ENCODE measurements at regions not wholly inside any gene's neighbourhood (a gene's known extent, or its start where the extent isn't known, plus 50 kb on each side); places are given as distances from the start of the nearest gene placed in this dataset.

- Histone ChIP-seq H3K36me3 (ENCODE audit: control insufficient read depth, insufficient read depth, low read length) (no peaks in the 10 kb centered on the region), H3K27ac (ENCODE audit: low read length) (no peak overlapping the region), H3K27me3 (ENCODE audit: control insufficient read depth, insufficient read depth, low read length) (no peaks in the 10 kb centered on the region), H3K4me1 (ENCODE audit: control insufficient read depth, insufficient read depth, low read length) (no peaks in the 10 kb centered on the region), H3K9me3 (ENCODE audit: control insufficient read depth, insufficient read depth, low read depth, low read length) (no peaks in the 10 kb centered on the region), H3K4me3 (ENCODE audit: low read depth in 2 of 2, low read length in 2 of 2) (no peak overlapping the region)
- BruUV-seq (replicated peaks), result no TSS peak
- intact Hi-C loops (cut with micrococcal nuclease; ENCODE audit: unreplicated experiment) (no loop called here), in situ Hi-C loops (cut with HindIII; ENCODE audit: low pct_unique_long_range_greater_than_20kb, low sequenced_read_pairs) (no loop called here)
- POLR2A ChIA-PET, result interaction anchor here (0.7 kb wide), 1 partner anchor 270 kb away, joined by 3 read pairs; no protein-coding TSS in a partner anchor
- CTCF ChIA-PET, result no interaction called here
- no peak for ATAC-seq
- no peak for DNase-seq (ENCODE audit: low read depth, low spot score)
- TF ChIP-seq, protein P1, sequence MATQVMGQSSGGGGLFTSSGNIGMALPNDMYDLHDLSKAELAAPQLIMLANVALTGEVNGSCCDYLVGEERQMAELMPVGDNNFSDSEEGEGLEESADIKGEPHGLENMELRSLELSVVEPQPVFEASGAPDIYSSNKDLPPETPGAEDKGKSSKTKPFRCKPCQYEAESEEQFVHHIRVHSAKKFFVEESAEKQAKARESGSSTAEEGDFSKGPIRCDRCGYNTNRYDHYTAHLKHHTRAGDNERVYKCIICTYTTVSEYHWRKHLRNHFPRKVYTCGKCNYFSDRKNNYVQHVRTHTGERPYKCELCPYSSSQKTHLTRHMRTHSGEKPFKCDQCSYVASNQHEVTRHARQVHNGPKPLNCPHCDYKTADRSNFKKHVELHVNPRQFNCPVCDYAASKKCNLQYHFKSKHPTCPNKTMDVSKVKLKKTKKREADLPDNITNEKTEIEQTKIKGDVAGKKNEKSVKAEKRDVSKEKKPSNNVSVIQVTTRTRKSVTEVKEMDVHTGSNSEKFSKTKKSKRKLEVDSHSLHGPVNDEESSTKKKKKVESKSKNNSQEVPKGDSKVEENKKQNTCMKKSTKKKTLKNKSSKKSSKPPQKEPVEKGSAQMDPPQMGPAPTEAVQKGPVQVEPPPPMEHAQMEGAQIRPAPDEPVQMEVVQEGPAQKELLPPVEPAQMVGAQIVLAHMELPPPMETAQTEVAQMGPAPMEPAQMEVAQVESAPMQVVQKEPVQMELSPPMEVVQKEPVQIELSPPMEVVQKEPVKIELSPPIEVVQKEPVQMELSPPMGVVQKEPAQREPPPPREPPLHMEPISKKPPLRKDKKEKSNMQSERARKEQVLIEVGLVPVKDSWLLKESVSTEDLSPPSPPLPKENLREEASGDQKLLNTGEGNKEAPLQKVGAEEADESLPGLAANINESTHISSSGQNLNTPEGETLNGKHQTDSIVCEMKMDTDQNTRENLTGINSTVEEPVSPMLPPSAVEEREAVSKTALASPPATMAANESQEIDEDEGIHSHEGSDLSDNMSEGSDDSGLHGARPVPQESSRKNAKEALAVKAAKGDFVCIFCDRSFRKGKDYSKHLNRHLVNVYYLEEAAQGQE (IDR thresholded peaks at IDR 0.05; ENCODE audit: insufficient read depth in 1 of 2, low read depth in 2 of 2, low read length in 1 of 2), result no peak
Measured at GRCh38 chr20:54321352-54322087, 113.6 kb downstream of the PFDN4 start.

GRCh38 chr20:54323227-54323734 is 115.4 kb downstream of the PFDN4 start:
- no peaks in the 10 kb centered on the region for H3K4me1 ChIP-seq (ENCODE audit: control insufficient read depth, insufficient read depth, low read length)
- no peaks in the 10 kb centered on the region for H3K36me3 ChIP-seq (ENCODE audit: control insufficient read depth, insufficient read depth, low read length)
- ChIA-PET CTCF (no interaction called here), POLR2A (no interaction called here)
- DNase-seq (ENCODE audit: low read depth, low spot score) (no peak), ATAC-seq (no peak)
- no peak for TF ChIP-seq SIN3A (IDR thresholded peaks at IDR 0.05; ENCODE audit: borderline replicate concordance, insufficient read depth, low read depth, low read length)
- TF ChIP-seq, protein P1 (IDR thresholded peaks at IDR 0.05; ENCODE audit: insufficient read depth in 1 of 2, low read depth in 2 of 2, low read length in 1 of 2), result no peak
- TF ChIP-seq TCF7L2 (IDR thresholded peaks at IDR 0.05; ENCODE audit: low read depth, low read length), result no peak
- BruUV-seq (replicated peaks), result no TSS peak
- in situ Hi-C loops (cut with HindIII; ENCODE audit: low pct_unique_long_range_greater_than_20kb, low sequenced_read_pairs) (no loop called here), intact Hi-C loops (cut with micrococcal nuclease; ENCODE audit: unreplicated experiment) (no loop called here)
- H3K27me3 ChIP-seq (ENCODE audit: control insufficient read depth, insufficient read depth, low read length), result no peaks in the 10 kb centered on the region
- H3K4me3 ChIP-seq (ENCODE audit: low read depth in 2 of 2, low read length in 2 of 2), result no peak overlapping the region
- no peaks in the 10 kb centered on the region for H3K9me3 ChIP-seq (ENCODE audit: control insufficient read depth, insufficient read depth, low read depth, low read length)
- H3K27ac ChIP-seq (ENCODE audit: low read length), result no peak overlapping the region

DNA sequence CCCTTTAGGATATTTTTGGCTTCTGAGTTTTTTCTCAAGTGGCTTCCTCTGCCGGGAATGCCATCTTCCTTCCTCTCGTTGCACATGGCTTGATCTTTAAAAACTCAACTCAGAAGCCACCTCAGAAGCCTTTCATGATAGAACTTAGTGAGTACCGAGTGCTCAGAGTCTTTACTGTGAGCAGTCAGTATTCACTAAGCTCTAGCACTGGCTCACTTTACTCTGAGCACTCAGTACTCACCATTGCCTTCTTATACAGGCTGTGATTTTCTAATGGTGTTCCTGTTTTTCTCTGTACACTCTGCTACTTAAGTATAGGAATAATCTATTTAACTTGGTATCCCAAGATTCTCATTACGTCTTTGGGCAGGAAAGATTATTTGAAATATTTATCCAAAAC is 116.2 kb downstream of the PFDN4 start:
- intact Hi-C loops (cut with micrococcal nuclease; ENCODE audit: unreplicated experiment), result no loop called here
- Histone ChIP-seq H3K4me1 (ENCODE audit: control insufficient read depth, insufficient read depth, low read length) (no peaks in the 10 kb centered on the region), H3K36me3 (ENCODE audit: control insufficient read depth, insufficient read depth, low read length) (no peaks in the 10 kb centered on the region), H3K4me3 (ENCODE audit: low read depth in 2 of 2, low read length in 2 of 2) (no peak overlapping the region), H3K9me3 (ENCODE audit: control insufficient read depth, insufficient read depth, low read depth, low read length) (no peaks in the 10 kb centered on the region), H3K27me3 (ENCODE audit: control insufficient read depth, insufficient read depth, low read length) (no peaks in the 10 kb centered on the region), H3K27ac (ENCODE audit: low read length) (no peak overlapping the region)
- ChIA-PET POLR2A (no interaction called here), CTCF (no interaction called here)
- no TSS peak for BruUV-seq (replicated peaks)
- ATAC-seq (no peak), DNase-seq (ENCODE audit: low read depth, low spot score) (no peak)
- TF ChIP-seq, protein P2, sequence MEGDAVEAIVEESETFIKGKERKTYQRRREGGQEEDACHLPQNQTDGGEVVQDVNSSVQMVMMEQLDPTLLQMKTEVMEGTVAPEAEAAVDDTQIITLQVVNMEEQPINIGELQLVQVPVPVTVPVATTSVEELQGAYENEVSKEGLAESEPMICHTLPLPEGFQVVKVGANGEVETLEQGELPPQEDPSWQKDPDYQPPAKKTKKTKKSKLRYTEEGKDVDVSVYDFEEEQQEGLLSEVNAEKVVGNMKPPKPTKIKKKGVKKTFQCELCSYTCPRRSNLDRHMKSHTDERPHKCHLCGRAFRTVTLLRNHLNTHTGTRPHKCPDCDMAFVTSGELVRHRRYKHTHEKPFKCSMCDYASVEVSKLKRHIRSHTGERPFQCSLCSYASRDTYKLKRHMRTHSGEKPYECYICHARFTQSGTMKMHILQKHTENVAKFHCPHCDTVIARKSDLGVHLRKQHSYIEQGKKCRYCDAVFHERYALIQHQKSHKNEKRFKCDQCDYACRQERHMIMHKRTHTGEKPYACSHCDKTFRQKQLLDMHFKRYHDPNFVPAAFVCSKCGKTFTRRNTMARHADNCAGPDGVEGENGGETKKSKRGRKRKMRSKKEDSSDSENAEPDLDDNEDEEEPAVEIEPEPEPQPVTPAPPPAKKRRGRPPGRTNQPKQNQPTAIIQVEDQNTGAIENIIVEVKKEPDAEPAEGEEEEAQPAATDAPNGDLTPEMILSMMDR (IDR thresholded peaks at IDR 0.05), result no peak
- TF ChIP-seq TCF7L2 (IDR thresholded peaks at IDR 0.05; ENCODE audit: low read depth, low read length) (no peak), SIN3A (IDR thresholded peaks at IDR 0.05; ENCODE audit: borderline replicate concordance, insufficient read depth, low read depth, low read length) (no peak), POLR2AphosphoS5 (IDR thresholded peaks at IDR 0.05; ENCODE audit: low read depth, low read length) (no peak)
- TF ChIP-seq, protein P1 (IDR thresholded peaks at IDR 0.05; ENCODE audit: insufficient read depth in 1 of 2, low read depth in 2 of 2, low read length in 1 of 2), result no peak
- in situ Hi-C loops (cut with HindIII; ENCODE audit: low pct_unique_long_range_greater_than_20kb, low sequenced_read_pairs), result no loop called here
